ENCODE measurements at regions not wholly inside any gene's neighbourhood (a gene's known extent, or its start where the extent isn't known, plus 50 kb on each side); places are given as distances from the start of the nearest gene placed in this dataset.

- POLR2A ChIA-PET, result no interaction called here
- intact Hi-C loops (cut with micrococcal nuclease), result no loop called here
These were observed 56.2 kb downstream of the UBE2NL start for GRCh38 chrX:143940119-143940518.

DNA sequence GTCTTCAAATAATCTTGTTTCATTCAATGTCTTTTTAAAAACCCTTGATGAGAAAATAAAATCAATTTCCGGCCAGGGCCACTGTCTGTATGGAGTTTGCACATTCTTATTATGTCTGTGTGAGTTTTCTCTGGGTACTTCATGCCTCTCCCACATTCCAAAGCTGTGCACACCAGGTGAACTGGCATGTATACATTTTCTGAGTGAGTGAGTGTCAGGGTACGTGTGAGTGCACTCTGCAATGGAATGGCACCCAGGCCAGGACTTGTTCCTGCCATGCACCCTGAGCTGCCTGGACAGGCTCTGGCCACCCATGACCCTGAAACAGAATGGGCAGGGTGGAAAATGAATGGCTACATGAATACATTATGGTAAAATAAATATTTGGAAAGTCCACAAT, 61.3 kb downstream of the UBE2NL start:
- no peak for ATAC-seq
- POLR2A ChIA-PET, result no interaction called here
- BruUV-seq (replicated peaks), result no TSS peak

More at GRCh38 chrX:143940119-143940518, 56.2 kb downstream of the UBE2NL start:
- Histone ChIP-seq H3K27ac (ENCODE audit: low read depth, low read length) (no peak overlapping the region), H2AFZ (ENCODE audit: low read depth, low read length, poor library complexity, severe bottlenecking) (no peak overlapping the region), H3K79me2 (ENCODE audit: insufficient read depth, low read length) (no peaks in the 10 kb centered on the region), H3K4me3 (replicated peaks in 1 of 2; ENCODE audit: low read depth in 1 of 2, low read length in 2 of 2) (no peak overlapping the region), H3K36me3 (ENCODE audit: control insufficient read depth in 1 of 2, insufficient read depth in 2 of 2, low read length in 2 of 2) (no peaks in the 10 kb centered on the region), H3K9me2 (ENCODE audit: insufficient read depth) (no peaks in the 10 kb centered on the region), H3K4me1 (ENCODE audit: control insufficient read depth in 1 of 2, insufficient read depth in 2 of 2, low read length in 2 of 2) (no peaks in the 10 kb centered on the region), H3K4me2 (ENCODE audit: low read length) (no peak overlapping the region), H3K9ac (ENCODE audit: low read length) (no peak overlapping the region), H3K27me3 (ENCODE audit: insufficient read depth, low read length) (no peaks in the 10 kb centered on the region), H3K9me3 (ENCODE audit: control insufficient read depth in 1 of 2, insufficient read depth in 1 of 2, low read depth in 1 of 2, low read length in 2 of 2) (no peaks in the 10 kb centered on the region), H4K20me1 (ENCODE audit: insufficient read depth) (no peaks in the 10 kb centered on the region)
- DNase-seq (ENCODE audit: low read depth, low spot score) (no peak), ATAC-seq (no peak)
- ChIA-PET RAD21 (ENCODE audit: low non-redundant PET in 1 of 2, low total read pairs in 2 of 2, uncharacterized antibody in 2 of 2, unreplicated experiment in 2 of 2) (no interaction called here), CTCF (no interaction called here)
- no TSS peak for BruUV-seq (replicated peaks)
- TF ChIP-seq SIN3A (IDR thresholded peaks at IDR 0.05; ENCODE audit: low read depth) (no peak), EGR1 (IDR thresholded peaks at IDR 0.05; ENCODE audit: low read depth) (no peak), EZH2 (IDR thresholded peaks at IDR 0.05) (no peak)
- TF ChIP-seq, protein P1, sequence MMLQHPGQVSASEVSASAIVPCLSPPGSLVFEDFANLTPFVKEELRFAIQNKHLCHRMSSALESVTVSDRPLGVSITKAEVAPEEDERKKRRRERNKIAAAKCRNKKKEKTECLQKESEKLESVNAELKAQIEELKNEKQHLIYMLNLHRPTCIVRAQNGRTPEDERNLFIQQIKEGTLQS (IDR thresholded peaks at IDR 0.05), result no peak

More for the DNA sequence above, 61.3 kb downstream of the UBE2NL start:
- no peak overlapping the region for H3K9ac ChIP-seq (ENCODE audit: low read length)
- intact Hi-C loops (cut with micrococcal nuclease), result no loop called here
- ChIA-PET RAD21 (ENCODE audit: low non-redundant PET in 1 of 2, low total read pairs in 2 of 2, uncharacterized antibody in 2 of 2, unreplicated experiment in 2 of 2) (no interaction called here), CTCF (no interaction called here)
- no peaks in the 10 kb centered on the region for H3K4me1 ChIP-seq (ENCODE audit: control insufficient read depth in 1 of 2, insufficient read depth in 2 of 2, low read length in 2 of 2)
- H3K27me3 ChIP-seq (ENCODE audit: insufficient read depth, low read length), result no peaks in the 10 kb centered on the region
- no peak overlapping the region for H3K4me2 ChIP-seq (ENCODE audit: low read length)
- H3K9me2 ChIP-seq (ENCODE audit: insufficient read depth), result no peaks in the 10 kb centered on the region
- H3K9me3 ChIP-seq (ENCODE audit: control insufficient read depth in 1 of 2, insufficient read depth in 1 of 2, low read depth in 1 of 2, low read length in 2 of 2), result no peaks in the 10 kb centered on the region
- no peaks in the 10 kb centered on the region for H4K20me1 ChIP-seq (ENCODE audit: insufficient read depth)
- no peak for TF ChIP-seq SP1 (IDR thresholded peaks at IDR 0.05; ENCODE audit: low read depth)
- TF ChIP-seq, protein P2, sequence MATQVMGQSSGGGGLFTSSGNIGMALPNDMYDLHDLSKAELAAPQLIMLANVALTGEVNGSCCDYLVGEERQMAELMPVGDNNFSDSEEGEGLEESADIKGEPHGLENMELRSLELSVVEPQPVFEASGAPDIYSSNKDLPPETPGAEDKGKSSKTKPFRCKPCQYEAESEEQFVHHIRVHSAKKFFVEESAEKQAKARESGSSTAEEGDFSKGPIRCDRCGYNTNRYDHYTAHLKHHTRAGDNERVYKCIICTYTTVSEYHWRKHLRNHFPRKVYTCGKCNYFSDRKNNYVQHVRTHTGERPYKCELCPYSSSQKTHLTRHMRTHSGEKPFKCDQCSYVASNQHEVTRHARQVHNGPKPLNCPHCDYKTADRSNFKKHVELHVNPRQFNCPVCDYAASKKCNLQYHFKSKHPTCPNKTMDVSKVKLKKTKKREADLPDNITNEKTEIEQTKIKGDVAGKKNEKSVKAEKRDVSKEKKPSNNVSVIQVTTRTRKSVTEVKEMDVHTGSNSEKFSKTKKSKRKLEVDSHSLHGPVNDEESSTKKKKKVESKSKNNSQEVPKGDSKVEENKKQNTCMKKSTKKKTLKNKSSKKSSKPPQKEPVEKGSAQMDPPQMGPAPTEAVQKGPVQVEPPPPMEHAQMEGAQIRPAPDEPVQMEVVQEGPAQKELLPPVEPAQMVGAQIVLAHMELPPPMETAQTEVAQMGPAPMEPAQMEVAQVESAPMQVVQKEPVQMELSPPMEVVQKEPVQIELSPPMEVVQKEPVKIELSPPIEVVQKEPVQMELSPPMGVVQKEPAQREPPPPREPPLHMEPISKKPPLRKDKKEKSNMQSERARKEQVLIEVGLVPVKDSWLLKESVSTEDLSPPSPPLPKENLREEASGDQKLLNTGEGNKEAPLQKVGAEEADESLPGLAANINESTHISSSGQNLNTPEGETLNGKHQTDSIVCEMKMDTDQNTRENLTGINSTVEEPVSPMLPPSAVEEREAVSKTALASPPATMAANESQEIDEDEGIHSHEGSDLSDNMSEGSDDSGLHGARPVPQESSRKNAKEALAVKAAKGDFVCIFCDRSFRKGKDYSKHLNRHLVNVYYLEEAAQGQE (IDR thresholded peaks at IDR 0.05; ENCODE audit: low read depth), result no peak
- no peak for TF ChIP-seq CEBPB (IDR thresholded peaks at IDR 0.05; ENCODE audit: low read depth)
- TF ChIP-seq, protein P3, sequence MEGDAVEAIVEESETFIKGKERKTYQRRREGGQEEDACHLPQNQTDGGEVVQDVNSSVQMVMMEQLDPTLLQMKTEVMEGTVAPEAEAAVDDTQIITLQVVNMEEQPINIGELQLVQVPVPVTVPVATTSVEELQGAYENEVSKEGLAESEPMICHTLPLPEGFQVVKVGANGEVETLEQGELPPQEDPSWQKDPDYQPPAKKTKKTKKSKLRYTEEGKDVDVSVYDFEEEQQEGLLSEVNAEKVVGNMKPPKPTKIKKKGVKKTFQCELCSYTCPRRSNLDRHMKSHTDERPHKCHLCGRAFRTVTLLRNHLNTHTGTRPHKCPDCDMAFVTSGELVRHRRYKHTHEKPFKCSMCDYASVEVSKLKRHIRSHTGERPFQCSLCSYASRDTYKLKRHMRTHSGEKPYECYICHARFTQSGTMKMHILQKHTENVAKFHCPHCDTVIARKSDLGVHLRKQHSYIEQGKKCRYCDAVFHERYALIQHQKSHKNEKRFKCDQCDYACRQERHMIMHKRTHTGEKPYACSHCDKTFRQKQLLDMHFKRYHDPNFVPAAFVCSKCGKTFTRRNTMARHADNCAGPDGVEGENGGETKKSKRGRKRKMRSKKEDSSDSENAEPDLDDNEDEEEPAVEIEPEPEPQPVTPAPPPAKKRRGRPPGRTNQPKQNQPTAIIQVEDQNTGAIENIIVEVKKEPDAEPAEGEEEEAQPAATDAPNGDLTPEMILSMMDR (IDR thresholded peaks at IDR 0.05 in 2 of 3, conservative IDR thresholded peaks at IDR 0.05 in 1 of 3; ENCODE audit: borderline replicate concordance in 1 of 3, insufficient read depth in 1 of 3, low read depth in 2 of 3, low read length in 2 of 3), result no peak
- no peak for TF ChIP-seq EGR1 (IDR thresholded peaks at IDR 0.05; ENCODE audit: low read depth)
- no peak for TF ChIP-seq ZFX (IDR thresholded peaks at IDR 0.05)
- no peak for TF ChIP-seq POLR2A (IDR thresholded peaks at IDR 0.05; ENCODE audit: borderline replicate concordance, extremely low read depth, insufficient read depth, insufficient read length)
- no peak for TF ChIP-seq JUND (IDR thresholded peaks at IDR 0.05)
- TF ChIP-seq, protein P1 (IDR thresholded peaks at IDR 0.05), result no peak
- no peak for TF ChIP-seq RAD21 (IDR thresholded peaks at IDR 0.05; ENCODE audit: low read depth)
- TF ChIP-seq, protein P4, sequence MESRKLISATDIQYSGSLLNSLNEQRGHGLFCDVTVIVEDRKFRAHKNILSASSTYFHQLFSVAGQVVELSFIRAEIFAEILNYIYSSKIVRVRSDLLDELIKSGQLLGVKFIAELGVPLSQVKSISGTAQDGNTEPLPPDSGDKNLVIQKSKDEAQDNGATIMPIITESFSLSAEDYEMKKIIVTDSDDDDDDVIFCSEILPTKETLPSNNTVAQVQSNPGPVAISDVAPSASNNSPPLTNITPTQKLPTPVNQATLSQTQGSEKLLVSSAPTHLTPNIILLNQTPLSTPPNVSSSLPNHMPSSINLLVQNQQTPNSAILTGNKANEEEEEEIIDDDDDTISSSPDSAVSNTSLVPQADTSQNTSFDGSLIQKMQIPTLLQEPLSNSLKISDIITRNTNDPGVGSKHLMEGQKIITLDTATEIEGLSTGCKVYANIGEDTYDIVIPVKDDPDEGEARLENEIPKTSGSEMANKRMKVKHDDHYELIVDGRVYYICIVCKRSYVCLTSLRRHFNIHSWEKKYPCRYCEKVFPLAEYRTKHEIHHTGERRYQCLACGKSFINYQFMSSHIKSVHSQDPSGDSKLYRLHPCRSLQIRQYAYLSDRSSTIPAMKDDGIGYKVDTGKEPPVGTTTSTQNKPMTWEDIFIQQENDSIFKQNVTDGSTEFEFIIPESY (IDR thresholded peaks at IDR 0.05; ENCODE audit: extremely low read depth, insufficient replicate concordance, low read length), result no peak
- no peak for TF ChIP-seq EZH2 (IDR thresholded peaks at IDR 0.05)
- no peak overlapping the region for H3K4me3 ChIP-seq (replicated peaks in 1 of 2; ENCODE audit: low read depth in 1 of 2, low read length in 2 of 2)
- H3K79me2 ChIP-seq (ENCODE audit: insufficient read depth, low read length), result no peaks in the 10 kb centered on the region
- no peak for DNase-seq (ENCODE audit: low read depth, low spot score)
- H2AFZ ChIP-seq (ENCODE audit: low read depth, low read length, poor library complexity, severe bottlenecking), result no peak overlapping the region
- H3K27ac ChIP-seq (ENCODE audit: low read depth, low read length), result no peak overlapping the region
- no peaks in the 10 kb centered on the region for H3K36me3 ChIP-seq (ENCODE audit: control insufficient read depth in 1 of 2, insufficient read depth in 2 of 2, low read length in 2 of 2)
